ENCODE measurements at regions not wholly inside any gene's neighbourhood (a gene's known extent, or its start where the extent isn't known, plus 50 kb on each side); places are given as distances from the start of the nearest gene placed in this dataset.

DNA sequence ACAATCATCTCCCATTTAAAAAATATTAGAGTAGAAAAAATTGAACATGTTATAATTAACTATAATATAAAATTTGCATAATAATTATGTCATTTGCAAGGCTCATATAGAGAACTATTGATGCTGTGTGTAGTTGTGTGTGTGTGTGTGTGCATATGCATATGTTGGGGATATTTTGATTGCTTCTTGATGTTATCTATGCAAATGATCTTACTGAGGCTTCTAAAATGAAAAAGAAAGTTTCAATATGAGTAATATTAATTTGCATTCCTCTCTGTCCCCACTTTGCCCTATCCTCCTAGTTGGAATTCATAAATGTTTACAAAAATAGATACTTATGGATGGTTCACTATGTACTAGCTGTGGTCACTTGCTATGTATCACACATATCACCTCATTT is 523.3 kb downstream of the TRIB2 start:
- Histone ChIP-seq H3K27me3 (no peaks in the 10 kb centered on the region), H2AFZ (replicated peaks) (no peak overlapping the region), H3F3A (ENCODE audit: low read depth) (no peaks in the 10 kb centered on the region), H4K20me1 (ENCODE audit: low read depth) (no peaks in the 10 kb centered on the region), H3K4me2 (no peak overlapping the region), H3K79me2 (ENCODE audit: low read depth) (no peaks in the 10 kb centered on the region), H3K9ac (no peak overlapping the region), H3K4me1 (no peaks in the 10 kb centered on the region), H3K9me3 (ENCODE audit: low read depth) (peaks cover 7% of the 10 kb centered on the region), H3K4me3 (no peak overlapping the region), H3K27ac (no peak overlapping the region), H3K36me3 (no peaks in the 10 kb centered on the region)
- Mint-ChIP-seq H3K4me3 (no peak overlapping the region), H3K27ac (no peak overlapping the region), H3K27me3 (ENCODE audit: insufficient read depth, low read depth) (no peaks in the 10 kb centered on the region), H3K4me1 (no peaks in the 10 kb centered on the region), H3K36me3 (no peaks in the 10 kb centered on the region), H3K9me3 (no peaks in the 10 kb centered on the region)
- no peak for DNase-seq (ENCODE audit: low spot score)
- TF ChIP-seq EZH2phosphoT487 (IDR thresholded peaks at IDR 0.05) = no peak
- TF ChIP-seq, protein P1, sequence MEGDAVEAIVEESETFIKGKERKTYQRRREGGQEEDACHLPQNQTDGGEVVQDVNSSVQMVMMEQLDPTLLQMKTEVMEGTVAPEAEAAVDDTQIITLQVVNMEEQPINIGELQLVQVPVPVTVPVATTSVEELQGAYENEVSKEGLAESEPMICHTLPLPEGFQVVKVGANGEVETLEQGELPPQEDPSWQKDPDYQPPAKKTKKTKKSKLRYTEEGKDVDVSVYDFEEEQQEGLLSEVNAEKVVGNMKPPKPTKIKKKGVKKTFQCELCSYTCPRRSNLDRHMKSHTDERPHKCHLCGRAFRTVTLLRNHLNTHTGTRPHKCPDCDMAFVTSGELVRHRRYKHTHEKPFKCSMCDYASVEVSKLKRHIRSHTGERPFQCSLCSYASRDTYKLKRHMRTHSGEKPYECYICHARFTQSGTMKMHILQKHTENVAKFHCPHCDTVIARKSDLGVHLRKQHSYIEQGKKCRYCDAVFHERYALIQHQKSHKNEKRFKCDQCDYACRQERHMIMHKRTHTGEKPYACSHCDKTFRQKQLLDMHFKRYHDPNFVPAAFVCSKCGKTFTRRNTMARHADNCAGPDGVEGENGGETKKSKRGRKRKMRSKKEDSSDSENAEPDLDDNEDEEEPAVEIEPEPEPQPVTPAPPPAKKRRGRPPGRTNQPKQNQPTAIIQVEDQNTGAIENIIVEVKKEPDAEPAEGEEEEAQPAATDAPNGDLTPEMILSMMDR (IDR thresholded peaks at IDR 0.05) = no peak
- no peak for TF ChIP-seq EZH2 (IDR thresholded peaks at IDR 0.05)

GRCh38 chr2:13240789-13241487 is 524.2 kb downstream of the TRIB2 start:
- Histone ChIP-seq H3K9ac (no peak overlapping the region), H3K4me2 (no peak overlapping the region), H2AFZ (replicated peaks) (no peak overlapping the region), H3K27ac (no peak overlapping the region), H3K36me3 (no peaks in the 10 kb centered on the region), H3K9me3 (ENCODE audit: low read depth) (peaks cover 7% of the 10 kb centered on the region), H4K20me1 (ENCODE audit: low read depth) (no peaks in the 10 kb centered on the region), H3K4me3 (no peak overlapping the region), H3K4me1 (no peaks in the 10 kb centered on the region), H3F3A (ENCODE audit: low read depth) (no peaks in the 10 kb centered on the region), H3K27me3 (no peaks in the 10 kb centered on the region), H3K79me2 (ENCODE audit: low read depth) (no peaks in the 10 kb centered on the region)
- Mint-ChIP-seq H3K27ac (no peak overlapping the region), H3K9me3 (no peaks in the 10 kb centered on the region), H3K4me1 (no peaks in the 10 kb centered on the region), H3K4me3 (no peak overlapping the region), H3K27me3 (ENCODE audit: insufficient read depth, low read depth) (no peaks in the 10 kb centered on the region), H3K36me3 (no peaks in the 10 kb centered on the region)
- no peak for TF ChIP-seq EZH2phosphoT487 (IDR thresholded peaks at IDR 0.05)
- TF ChIP-seq EZH2 (IDR thresholded peaks at IDR 0.05) = no peak
- TF ChIP-seq, protein P1 (IDR thresholded peaks at IDR 0.05) = no peak
- DNase-seq (ENCODE audit: low spot score) = no peak

- no peaks in the 10 kb centered on the region for H3K27me3 ChIP-seq
- H3K9me3 ChIP-seq (ENCODE audit: low read depth) = peaks cover 42% of the 10 kb centered on the region
- H3K36me3 ChIP-seq = no peaks in the 10 kb centered on the region
- TF ChIP-seq EZH2phosphoT487 (IDR thresholded peaks at IDR 0.05) = no peak
- TF ChIP-seq, protein P1 (IDR thresholded peaks at IDR 0.05) = no peak
- no peak for TF ChIP-seq EZH2 (IDR thresholded peaks at IDR 0.05)
- no peak overlapping the region for H3K27ac Mint-ChIP-seq
- H3K9ac ChIP-seq = no peak overlapping the region
- no peak overlapping the region for H3K4me2 ChIP-seq
- no peaks in the 10 kb centered on the region for H3K79me2 ChIP-seq (ENCODE audit: low read depth)
- H3F3A ChIP-seq (ENCODE audit: low read depth) = no peaks in the 10 kb centered on the region
- H3K4me1 Mint-ChIP-seq = no peaks in the 10 kb centered on the region
- DNase-seq (ENCODE audit: low spot score) = no peak
- no peaks in the 10 kb centered on the region for H3K27me3 Mint-ChIP-seq (ENCODE audit: insufficient read depth, low read depth)
- H3K4me1 ChIP-seq = no peaks in the 10 kb centered on the region
- no peak overlapping the region for H2AFZ ChIP-seq (replicated peaks)
- no peaks in the 10 kb centered on the region for H3K36me3 Mint-ChIP-seq
- no peak overlapping the region for H3K27ac ChIP-seq
- H3K4me3 Mint-ChIP-seq = no peak overlapping the region
- no peaks in the 10 kb centered on the region for H3K9me3 Mint-ChIP-seq
- no peaks in the 10 kb centered on the region for H4K20me1 ChIP-seq (ENCODE audit: low read depth)
- no peak overlapping the region for H3K4me3 ChIP-seq
These were observed 535.9 kb downstream of the TRIB2 start for GRCh38 chr2:13252615-13253014.
